ENCODE measurements at regions not wholly inside any gene's neighbourhood (a gene's known extent, or its start where the extent isn't known, plus 50 kb on each side); places are given as distances from the start of the nearest gene placed in this dataset.

GRCh38 chr7:42548816-42549611, 312.0 kb upstream of the GLI3 start:
- no peak for TF ChIP-seq CTCF (conservative IDR thresholded peaks at IDR 0.05)
- Mint-ChIP-seq H3K27ac (no peak overlapping the region), H3K4me3 (no peak overlapping the region), H3K27me3 (ENCODE audit: low read depth) (peaks cover 1% of the 10 kb centered on the region; the same call in 1 of the 2 replicates), H3K9me3 (peaks cover 49 to 59% of the 10 kb centered on the region in 2 experiments), H3K4me1 (no peaks in the 10 kb centered on the region), H3K36me3 (ENCODE audit: insufficient read depth in 1 of 3, low read depth in 3 of 3) (peaks cover 10 to 44% (median 41%) of the 10 kb centered on the region in 3 experiments)
- no peak overlapping the region for H3K18ac ChIP-seq (ENCODE audit: insufficient read length, low read depth, low read length)
- H4K20me1 ChIP-seq (ENCODE audit: control insufficient read depth, insufficient read depth, insufficient read length) = no peaks in the 10 kb centered on the region
- no peak overlapping the region for H3K4me2 ChIP-seq (ENCODE audit: insufficient read depth, insufficient read length, low read length)
- no peak overlapping the region for H3K4ac ChIP-seq (ENCODE audit: low read depth, low read length)
- DNase-seq = no peak
- H3K79me2 ChIP-seq (ENCODE audit: insufficient read depth, low read length) = no peaks in the 10 kb centered on the region
- no peak overlapping the region for H3K23ac ChIP-seq (ENCODE audit: insufficient read length, low read depth, low read length)
- no peak overlapping the region for H2BK15ac ChIP-seq (ENCODE audit: low read depth, low read length)
- no peak overlapping the region for H2BK20ac ChIP-seq (ENCODE audit: low read depth, low read length, poor library complexity, severe bottlenecking)
- no peak overlapping the region for H3K9ac ChIP-seq (ENCODE audit: extremely low read depth, insufficient read length, low read length)
- H4K8ac ChIP-seq (replicated peaks; ENCODE audit: insufficient read length, low read depth, low read length) = no peak overlapping the region
- H3K27me3 ChIP-seq (ENCODE audit: insufficient read depth, low read length) = no peaks in the 10 kb centered on the region
- no peaks in the 10 kb centered on the region for H3K4me1 ChIP-seq (ENCODE audit: insufficient read depth, low read length)
- H4K5ac ChIP-seq (ENCODE audit: insufficient read length, low read depth, low read length) = no peak overlapping the region
- H2AK5ac ChIP-seq (ENCODE audit: insufficient read length, low read length) = no peak overlapping the region
- H2AFZ ChIP-seq (ENCODE audit: low read length) = no peak overlapping the region
- no peak overlapping the region for H2BK12ac ChIP-seq (ENCODE audit: insufficient read length, low read depth, low read length)
- H3K9me3 ChIP-seq (ENCODE audit: control insufficient read depth, low read depth, low read length) = peaks cover 27% of the 10 kb centered on the region
- no peak overlapping the region for H2BK5ac ChIP-seq (ENCODE audit: insufficient read length, low read length)
- H3K14ac ChIP-seq (ENCODE audit: insufficient read depth, low read length) = no peak overlapping the region
- WGBS (ENCODE audit: extremely low coverage, insufficient read length, low lambda C conversion rate) = no CpG with 5 or more reads among the region's 6 CpGs
- H4K91ac ChIP-seq (ENCODE audit: insufficient read length, low read depth, low read length) = no peak overlapping the region
- no peak overlapping the region for H3K27ac ChIP-seq (ENCODE audit: insufficient read length, low read depth, low read length)
- H3K79me1 ChIP-seq (ENCODE audit: insufficient read depth, low read depth, low read length, poor library complexity, severe bottlenecking) = no peaks in the 10 kb centered on the region
- no peak overlapping the region for H3T11ph ChIP-seq (ENCODE audit: low read length)
- H3K23me2 ChIP-seq (ENCODE audit: insufficient read length, low read depth, low read length, poor library complexity, severe bottlenecking) = no peaks in the 10 kb centered on the region
- no peak overlapping the region for H2BK120ac ChIP-seq (ENCODE audit: low read depth, low read length, poor library complexity, severe bottlenecking)
- H3K56ac ChIP-seq (ENCODE audit: insufficient read length, low read depth, low read length) = no peak overlapping the region
